GM20000 (cell line): ENCODE measurements at regions not wholly inside any gene's neighbourhood (a gene's known extent, or its start where the extent isn't known, plus 50 kb on each side); places are given as distances from the start of the nearest gene placed in this dataset.

Source experiments
- DNase-seq: peaks from one replicate; pipeline ENCODE4 v3.0.0; 2012; ENCODE audit warnings: low spot score
- CTCF ChIP-seq: IDR thresholded peaks from 2 replicates; pipeline ENCODE4 v1.5.1; 2012; ENCODE audit warnings: mild to moderate bottlenecking, control low read depth; ENCODE audit errors: extremely low read depth, missing control alignments

- DNase-seq, result no peak
- no peak for TF ChIP-seq CTCF
Observed at GRCh38 chr11:81942646-81943045, 791.0 kb downstream of the FAM181B start.

GRCh38 chr11:81941998-81942397 lies 791.7 kb downstream of the FAM181B start:
- no peak for DNase-seq
- TF ChIP-seq CTCF, result no peak

GRCh38 chr11:81932303-81932702 lies 801.4 kb downstream of the FAM181B start:
- no peak for TF ChIP-seq CTCF

GRCh38 chr11:81920205-81920604 lies 813.5 kb downstream of the FAM181B start:
- TF ChIP-seq CTCF, result no peak
- DNase-seq, result no peak

More at GRCh38 chr11:81932303-81932702, 801.4 kb downstream of the FAM181B start:
- DNase-seq, result no peak

- DNase-seq, result no peak
Observed at GRCh38 chr11:81916451-81916850, 817.2 kb downstream of the FAM181B start.

GRCh38 chr11:81915045-81915444 lies 818.6 kb downstream of the FAM181B start:
- no peak for TF ChIP-seq CTCF
- DNase-seq, result no peak

More at GRCh38 chr11:81916451-81916850, 817.2 kb downstream of the FAM181B start:
- no peak for TF ChIP-seq CTCF

GRCh38 chr11:81913793-81914192 lies 819.9 kb downstream of the FAM181B start:
- DNase-seq, result no peak
- TF ChIP-seq CTCF, result no peak
